ENCODE measurements at regions not wholly inside any gene's neighbourhood (a gene's known extent, or its start where the extent isn't known, plus 50 kb on each side); places are given as distances from the start of the nearest gene placed in this dataset.

DNA sequence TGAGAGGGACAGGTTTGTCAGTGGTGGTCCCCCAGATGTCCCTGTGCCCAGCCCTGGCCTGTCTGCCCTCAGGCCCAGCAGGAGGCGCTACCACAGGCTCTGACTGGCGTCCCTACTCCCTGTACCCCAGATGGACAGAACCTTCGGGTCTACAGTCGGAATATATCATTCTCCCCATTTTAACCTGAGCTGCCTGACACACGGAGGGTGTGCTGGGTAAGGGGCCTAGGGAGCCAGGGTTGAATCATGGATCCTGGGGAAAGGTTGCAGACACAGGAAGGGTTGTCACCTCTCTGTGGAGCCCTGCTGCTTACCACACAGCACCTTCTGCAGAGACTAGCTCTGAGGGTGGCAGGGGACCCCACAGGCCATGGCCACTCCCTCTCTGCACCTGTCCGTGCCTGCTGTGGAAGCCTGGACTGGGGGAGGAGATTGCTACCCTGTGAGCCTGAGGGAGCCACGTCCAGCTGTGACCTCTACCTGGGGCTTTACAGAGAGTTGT, 162.2 kb upstream of the ZNF267 start:
- WGBS, 2 experiments (ENCODE audit: extremely low coverage in 1 of 2, insufficient coverage in 1 of 2, insufficient read length in 1 of 2, insufficient replicate concordance in 2 of 2, low coverage in 1 of 2, low lambda C conversion rate in 2 of 2, missing lambda C conversion rate in 1 of 2), result 78% methylated on average over 7 of the region's 7 CpGs; no CpG with 5 or more reads in 1 of the 2 experiments
- no peak overlapping the region for H3K56ac ChIP-seq (replicated peaks; ENCODE audit: insufficient read length, low read depth, low read length)
- DNase-seq (ENCODE audit: low read depth in 1 of 2, low spot score in 2 of 2), result no peak

More for the DNA sequence above, 162.2 kb upstream of the ZNF267 start:
- Histone ChIP-seq H3K18ac (ENCODE audit: extremely low read depth, low read length) (no peak overlapping the region), H3K23me2 (ENCODE audit: low read depth, low read length) (0 out of 2 replicates have a peak, but pooled peaks cover 2% of the 10 kb centered on the region), H2BK5ac (ENCODE audit: low read depth, low read length) (no peak overlapping the region), H2BK12ac (ENCODE audit: low read depth, low read length) (no peak overlapping the region), H4K5ac (ENCODE audit: insufficient read length, low read depth, low read length) (no peak overlapping the region), H3K27me3 (replicated peaks in 1 of 4; ENCODE audit: control insufficient read depth in 3 of 4, extremely low read depth in 1 of 4, insufficient read depth in 3 of 4, low read length in 3 of 4) (no peaks in the 10 kb centered on the region), H3K79me2 (ENCODE audit: control insufficient read depth in 1 of 2, insufficient read depth in 2 of 2, low read length in 2 of 2) (peaks cover 8 to 27% of the 10 kb centered on the region in 2 experiments), H3K9ac (replicated peaks in 1 of 4; ENCODE audit: extremely low read depth in 1 of 4, low read depth in 3 of 4, low read length in 3 of 4) (no peak overlapping the region), H3K4ac (replicated peaks; ENCODE audit: insufficient read length, low read depth, low read length) (no peak overlapping the region), H3K79me1 (ENCODE audit: low read depth, low read length) (peaks cover 6% of the 10 kb centered on the region), H2BK20ac (ENCODE audit: low read length) (no peak overlapping the region), H3K23ac (ENCODE audit: insufficient read length) (no peak overlapping the region), H2AK5ac (ENCODE audit: low read depth, low read length) (no peak overlapping the region), H3K36me3 (ENCODE audit: control insufficient read depth in 2 of 4, insufficient read depth in 4 of 4, low read length in 3 of 4) (peaks cover 12 to 31% (median 17%) of the 10 kb centered on the region in 4 experiments; a peak in 6 of 8 replicates), H3K4me2 (ENCODE audit: insufficient read depth in 1 of 2, low read depth in 2 of 2, low read length in 2 of 2) (no peak overlapping the region), H4K20me1 (replicated peaks in 1 of 2; ENCODE audit: control insufficient read depth in 1 of 2, insufficient read depth in 2 of 2, low read length in 2 of 2) (peaks cover 6 to 7% of the 10 kb centered on the region in 2 experiments), H3K14ac (ENCODE audit: insufficient read length) (no peak overlapping the region), H3K9me3 (ENCODE audit: insufficient read depth in 2 of 2, low read depth in 1 of 2, low read length in 1 of 2) (no peaks in the 10 kb centered on the region), H2AFZ (ENCODE audit: low read length) (no peak overlapping the region), H3K27ac (ENCODE audit: low read depth, low read length) (no peak overlapping the region), H2BK15ac (ENCODE audit: low read length) (no peak overlapping the region), H3K4me1 (replicated peaks in 1 of 4; ENCODE audit: control insufficient read depth in 3 of 4, insufficient read depth in 4 of 4, low read length in 3 of 4) (peaks cover 4 to 14% (median 5%) of the 10 kb centered on the region in 4 experiments; a peak in 6 of 7 replicates), H4K8ac (ENCODE audit: extremely low read depth, insufficient read depth, low read length) (no peak overlapping the region), H2BK120ac (replicated peaks; ENCODE audit: low read depth, low read length) (no peak overlapping the region), H3K4me3 (ENCODE audit: extremely low read depth in 1 of 4, insufficient read depth in 2 of 4, low read depth in 3 of 4, low read length in 4 of 4) (no peak overlapping the region), H4K91ac (replicated peaks; ENCODE audit: insufficient read length, low read length) (no peak overlapping the region)
- CTCF ChIA-PET (ENCODE audit: partially characterized antibody), result interaction anchor here (0.7 to 3.7 kb wide), 16 partner anchors 8 to 285 kb away, joined by 3 to 29 read pairs (median 5); no protein-coding TSS in a partner anchor
- POLR2A ChIA-PET (ENCODE audit: partially characterized antibody), result interaction anchor here (0.9 to 4.7 kb wide), 7 partner anchors 10 to 498 kb away, joined by 3 to 43 read pairs (median 5); partner anchors contain the start of genes ARMC5, RUSF1 and TRIM72
- TF ChIP-seq, protein P1, sequence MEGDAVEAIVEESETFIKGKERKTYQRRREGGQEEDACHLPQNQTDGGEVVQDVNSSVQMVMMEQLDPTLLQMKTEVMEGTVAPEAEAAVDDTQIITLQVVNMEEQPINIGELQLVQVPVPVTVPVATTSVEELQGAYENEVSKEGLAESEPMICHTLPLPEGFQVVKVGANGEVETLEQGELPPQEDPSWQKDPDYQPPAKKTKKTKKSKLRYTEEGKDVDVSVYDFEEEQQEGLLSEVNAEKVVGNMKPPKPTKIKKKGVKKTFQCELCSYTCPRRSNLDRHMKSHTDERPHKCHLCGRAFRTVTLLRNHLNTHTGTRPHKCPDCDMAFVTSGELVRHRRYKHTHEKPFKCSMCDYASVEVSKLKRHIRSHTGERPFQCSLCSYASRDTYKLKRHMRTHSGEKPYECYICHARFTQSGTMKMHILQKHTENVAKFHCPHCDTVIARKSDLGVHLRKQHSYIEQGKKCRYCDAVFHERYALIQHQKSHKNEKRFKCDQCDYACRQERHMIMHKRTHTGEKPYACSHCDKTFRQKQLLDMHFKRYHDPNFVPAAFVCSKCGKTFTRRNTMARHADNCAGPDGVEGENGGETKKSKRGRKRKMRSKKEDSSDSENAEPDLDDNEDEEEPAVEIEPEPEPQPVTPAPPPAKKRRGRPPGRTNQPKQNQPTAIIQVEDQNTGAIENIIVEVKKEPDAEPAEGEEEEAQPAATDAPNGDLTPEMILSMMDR (IDR thresholded peaks at IDR 0.05; ENCODE audit: control extremely low read depth in 1 of 3, insufficient read depth in 1 of 3, low read depth in 1 of 3, low read length in 3 of 3), result peak; percentile 19 to 61 (median 47)
- TF ChIP-seq BCL11A (IDR thresholded peaks at IDR 0.05; ENCODE audit: low read depth in 2 of 2, low read length in 2 of 2), result no peak
- FAIRE-seq, result no peak
